Adrenal gland (tissue), 5 donors: ENCODE measurements at regions not wholly inside any gene's neighbourhood (a gene's known extent, or its start where the extent isn't known, plus 50 kb on each side); places are given as distances from the start of the nearest gene placed in this dataset.

Experiments used
- POLR2A ChIP-seq, 2 donors: fragments of 450-650 bp; IDR thresholded peaks; one replicate each; pipeline ENCODE4 v1.6.1; 2017; ENCODE audit warnings: antibody characterized with exemption in 2 of 2, mild to moderate bottlenecking in 2 of 2, moderate library complexity in 1 of 2
- TF ChIP-seq, protein P1 (sequence below), 6 experiments: fragments of 450-650 bp in 4 of 6; fragments of 200-600 bp in 2 of 6; sonication (generic) in 1 of 6; IDR thresholded peaks; 1 replicate in 5 of 6; 2 replicates in 1 of 6; pipeline versions ENCODE4 v1.5.1 to v1.8.0; 2016 to 2021; ENCODE audit warnings: antibody characterized with exemption in 6 of 6, mild to moderate bottlenecking in 2 of 6, moderate library complexity in 1 of 6
- donor health status: DM: no; HTN: no; CAD: no.

DNA sequence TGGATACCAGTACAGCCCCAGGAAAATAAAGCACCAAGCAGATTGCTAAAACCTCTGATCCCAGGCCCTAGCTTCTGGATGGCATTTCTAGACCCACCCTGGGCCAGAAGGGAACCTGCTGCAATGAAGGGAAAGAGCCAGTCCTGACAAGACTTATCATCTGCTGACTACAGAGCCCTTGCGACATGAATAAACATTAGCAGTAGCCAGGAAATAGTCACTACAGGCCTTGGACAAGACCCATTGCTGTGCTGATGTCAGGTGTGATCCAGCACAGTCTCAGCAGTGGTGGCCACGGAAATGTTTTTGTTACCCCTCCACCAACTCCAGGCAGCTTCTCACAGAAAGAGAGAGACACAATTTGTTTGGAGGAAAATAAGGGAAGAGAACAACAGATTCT lies 399.3 kb downstream of the HAO1 start:
- TF ChIP-seq, protein P1, sequence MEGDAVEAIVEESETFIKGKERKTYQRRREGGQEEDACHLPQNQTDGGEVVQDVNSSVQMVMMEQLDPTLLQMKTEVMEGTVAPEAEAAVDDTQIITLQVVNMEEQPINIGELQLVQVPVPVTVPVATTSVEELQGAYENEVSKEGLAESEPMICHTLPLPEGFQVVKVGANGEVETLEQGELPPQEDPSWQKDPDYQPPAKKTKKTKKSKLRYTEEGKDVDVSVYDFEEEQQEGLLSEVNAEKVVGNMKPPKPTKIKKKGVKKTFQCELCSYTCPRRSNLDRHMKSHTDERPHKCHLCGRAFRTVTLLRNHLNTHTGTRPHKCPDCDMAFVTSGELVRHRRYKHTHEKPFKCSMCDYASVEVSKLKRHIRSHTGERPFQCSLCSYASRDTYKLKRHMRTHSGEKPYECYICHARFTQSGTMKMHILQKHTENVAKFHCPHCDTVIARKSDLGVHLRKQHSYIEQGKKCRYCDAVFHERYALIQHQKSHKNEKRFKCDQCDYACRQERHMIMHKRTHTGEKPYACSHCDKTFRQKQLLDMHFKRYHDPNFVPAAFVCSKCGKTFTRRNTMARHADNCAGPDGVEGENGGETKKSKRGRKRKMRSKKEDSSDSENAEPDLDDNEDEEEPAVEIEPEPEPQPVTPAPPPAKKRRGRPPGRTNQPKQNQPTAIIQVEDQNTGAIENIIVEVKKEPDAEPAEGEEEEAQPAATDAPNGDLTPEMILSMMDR (IDR thresholded peaks at IDR 0.05), result no peak
- TF ChIP-seq POLR2A (IDR thresholded peaks at IDR 0.05), result no peak
